ENCODE measurements at regions not wholly inside any gene's neighbourhood (a gene's known extent, or its start where the extent isn't known, plus 50 kb on each side); places are given as distances from the start of the nearest gene placed in this dataset.

DNA sequence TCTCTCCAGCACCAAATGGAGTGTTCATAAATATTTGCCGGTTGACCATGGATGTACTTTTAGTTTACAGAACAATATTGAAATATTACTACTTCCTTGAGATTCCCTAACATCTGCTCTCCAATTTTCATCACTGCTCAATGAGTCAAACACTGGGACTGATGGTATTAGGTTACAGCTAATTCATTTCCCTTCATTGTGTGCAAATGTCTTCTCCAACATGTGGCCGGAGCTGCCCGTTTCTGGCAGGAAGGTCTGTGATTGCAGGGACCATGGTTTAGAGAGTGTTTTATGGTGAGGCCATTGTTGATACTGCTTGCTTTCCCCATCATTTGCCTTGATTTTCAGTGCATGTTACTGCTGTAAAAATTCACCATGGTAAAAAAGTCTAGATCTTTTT lies 209.3 kb downstream of the HS3ST3B1 start:
- TF ChIP-seq, protein P1, sequence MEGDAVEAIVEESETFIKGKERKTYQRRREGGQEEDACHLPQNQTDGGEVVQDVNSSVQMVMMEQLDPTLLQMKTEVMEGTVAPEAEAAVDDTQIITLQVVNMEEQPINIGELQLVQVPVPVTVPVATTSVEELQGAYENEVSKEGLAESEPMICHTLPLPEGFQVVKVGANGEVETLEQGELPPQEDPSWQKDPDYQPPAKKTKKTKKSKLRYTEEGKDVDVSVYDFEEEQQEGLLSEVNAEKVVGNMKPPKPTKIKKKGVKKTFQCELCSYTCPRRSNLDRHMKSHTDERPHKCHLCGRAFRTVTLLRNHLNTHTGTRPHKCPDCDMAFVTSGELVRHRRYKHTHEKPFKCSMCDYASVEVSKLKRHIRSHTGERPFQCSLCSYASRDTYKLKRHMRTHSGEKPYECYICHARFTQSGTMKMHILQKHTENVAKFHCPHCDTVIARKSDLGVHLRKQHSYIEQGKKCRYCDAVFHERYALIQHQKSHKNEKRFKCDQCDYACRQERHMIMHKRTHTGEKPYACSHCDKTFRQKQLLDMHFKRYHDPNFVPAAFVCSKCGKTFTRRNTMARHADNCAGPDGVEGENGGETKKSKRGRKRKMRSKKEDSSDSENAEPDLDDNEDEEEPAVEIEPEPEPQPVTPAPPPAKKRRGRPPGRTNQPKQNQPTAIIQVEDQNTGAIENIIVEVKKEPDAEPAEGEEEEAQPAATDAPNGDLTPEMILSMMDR (IDR thresholded peaks at IDR 0.05) = no peak
- TF ChIP-seq POLR2A (IDR thresholded peaks at IDR 0.05) = no peak

Data from Peyer's patch (tissue), 4 donors.